Activated naive CD4-positive, alpha-beta T cell treated with anti-CD3 and anti-CD28 coated beads, Interleukin-2, amount 50 U/mL, for 72 hours (primary cell): ENCODE measurements at regions not wholly inside any gene's neighbourhood (a gene's known extent, or its start where the extent isn't known, plus 50 kb on each side); places are given as distances from the start of the nearest gene placed in this dataset.

Experiments
- ATAC-seq, 2 donors: fragments of 150-1000 bp; cut with Tn5 transposase; 2 replicates each; pipeline ENCODE4 v1.10.0; 2021; ENCODE audit warnings: mild to moderate bottlenecking in 2 of 2, moderate library complexity in 2 of 2
- DNase-seq, 2 donors: peaks; one replicate each; pipeline ENCODE4 v3.0.0; 2021 to 2022; ENCODE audit warnings: low spot score in 2 of 2
- H3K27ac Mint-ChIP-seq, 2 donors: one replicate each; pipeline ENCODE4 v1.8.0; 2022; ENCODE audit warnings: mild to moderate bottlenecking in 2 of 2, mixed read lengths in 2 of 2
- H3K36me3 Mint-ChIP-seq, 2 donors: one replicate each; pipeline ENCODE4 v1.8.0; 2022; ENCODE audit warnings: mixed read lengths in 2 of 2
- H3K9me3 Mint-ChIP-seq, 2 donors: one replicate each; pipeline ENCODE4 v1.8.0; 2022; ENCODE audit warnings: mixed read lengths in 2 of 2

DNA sequence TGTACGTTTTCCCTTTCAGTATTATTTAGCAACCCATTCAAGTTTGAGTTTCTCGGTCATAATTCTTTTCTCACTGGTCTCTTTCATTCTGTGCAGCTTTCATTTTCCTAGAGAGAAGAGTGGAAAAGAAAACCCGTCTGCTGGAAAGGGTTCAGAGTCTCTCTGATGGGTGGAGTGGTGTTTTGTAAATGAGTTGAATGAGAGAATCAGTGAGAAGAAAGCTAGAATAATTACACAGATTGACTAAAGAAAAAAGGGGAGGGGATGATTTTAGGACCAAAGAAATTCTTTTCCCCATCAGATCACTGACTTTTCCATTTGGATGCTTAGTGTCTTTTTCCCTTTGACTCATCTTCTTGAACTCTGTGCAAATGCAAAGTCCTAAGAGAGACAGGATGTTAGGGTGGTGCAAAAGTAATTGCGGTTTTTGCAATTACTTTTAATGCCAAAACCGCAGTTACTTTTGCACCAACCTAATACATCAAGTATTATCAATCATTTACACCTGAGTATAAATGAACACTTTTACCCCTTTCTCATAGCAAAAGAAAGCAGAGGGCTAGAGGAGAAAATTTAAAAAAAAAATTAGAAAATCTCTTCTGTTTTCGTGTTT, 242.1 kb upstream of the SP4 start:
- H3K27ac Mint-ChIP-seq = no peak overlapping the region
- DNase-seq (no peak), ATAC-seq (no peak)
- peaks cover 6 to 9% of the 10 kb centered on the region in 2 donors for H3K36me3 Mint-ChIP-seq
- peaks cover 6 to 7% of the 10 kb centered on the region in 2 donors for H3K9me3 Mint-ChIP-seq

DNA sequence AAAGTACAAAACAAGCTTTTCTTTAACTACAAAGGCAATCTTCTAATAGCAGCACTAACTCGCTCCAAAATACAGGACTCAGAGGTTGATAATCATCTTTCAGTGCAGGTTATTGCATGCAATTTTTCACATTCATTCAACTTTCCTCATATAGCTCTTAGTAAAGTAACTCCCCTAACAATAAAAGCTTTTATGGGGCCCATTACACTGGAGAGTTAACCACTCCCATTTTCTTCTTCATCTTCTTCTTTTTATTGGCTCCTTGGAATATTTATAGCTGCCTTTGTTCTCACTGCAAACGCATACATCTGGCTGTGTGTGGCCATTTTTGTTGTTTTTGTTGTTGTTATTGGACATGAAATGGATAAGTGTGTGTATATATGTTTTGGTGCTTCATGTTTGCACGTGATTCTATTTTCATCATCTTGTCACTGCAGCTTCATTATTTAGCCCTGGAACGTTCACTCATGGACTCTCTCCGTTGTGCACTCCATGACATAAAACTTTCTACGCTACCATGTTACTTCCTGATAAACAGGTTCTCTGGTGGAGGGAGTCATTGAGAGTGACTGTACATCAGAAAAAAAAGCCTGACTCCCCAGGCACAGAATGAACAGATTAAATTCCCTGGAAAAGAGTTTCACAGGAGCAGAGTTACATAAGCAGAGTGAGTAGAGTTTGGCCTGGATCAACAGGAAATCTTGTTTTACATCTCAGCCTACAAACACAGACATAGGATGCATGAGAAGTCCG, 236.4 kb upstream of the SP4 start:
- Mint-ChIP-seq H3K9me3 (no peaks in the 10 kb centered on the region), H3K27ac (no peak overlapping the region), H3K36me3 (no peaks in the 10 kb centered on the region)
- DNase-seq (no peak), ATAC-seq (no peak)

DNA sequence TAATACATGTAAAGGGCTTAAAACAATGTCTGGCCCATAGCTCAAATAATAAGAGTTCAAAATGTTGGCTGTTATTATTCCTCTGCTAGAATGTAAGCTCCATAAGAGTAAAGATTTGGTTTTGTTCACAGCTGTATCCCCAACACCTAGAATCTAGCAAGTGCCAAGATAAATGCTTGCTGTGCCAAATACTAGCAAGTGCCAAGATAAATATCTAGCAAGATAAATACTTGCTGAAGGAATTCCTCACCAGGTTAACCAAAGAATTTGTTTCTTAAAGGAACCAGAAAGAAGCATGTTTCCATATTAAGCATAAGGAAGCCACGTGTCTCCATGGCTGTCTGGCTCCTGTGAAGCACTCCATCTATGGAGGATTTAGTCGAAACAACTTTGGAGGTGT, 235.2 kb upstream of the SP4 start:
- H3K27ac Mint-ChIP-seq = no peak overlapping the region
- H3K36me3 Mint-ChIP-seq = no peaks in the 10 kb centered on the region
- no peak for ATAC-seq
- H3K9me3 Mint-ChIP-seq = no peaks in the 10 kb centered on the region
- DNase-seq = no peak

DNA sequence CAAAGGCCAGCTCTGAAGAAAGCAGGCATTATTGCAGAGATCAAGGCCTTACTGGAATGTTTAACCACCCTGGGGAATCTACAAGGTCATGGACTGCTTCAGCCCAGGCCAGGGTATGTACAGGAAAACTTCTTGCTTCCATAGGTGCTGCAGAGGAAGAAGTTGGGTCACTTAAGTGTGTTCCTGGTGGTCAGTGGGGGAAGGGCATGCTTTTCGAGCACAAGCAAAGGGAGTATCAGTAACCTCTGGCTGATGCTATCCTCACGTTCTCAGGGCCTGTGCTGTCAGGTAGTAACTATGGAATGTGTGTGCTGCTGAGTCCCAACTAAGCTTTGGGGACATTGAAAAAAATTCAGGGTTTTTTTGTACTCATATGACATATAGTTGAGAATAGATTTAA, 234.0 kb upstream of the SP4 start:
- H3K27ac Mint-ChIP-seq = no peak overlapping the region
- H3K9me3 Mint-ChIP-seq = no peaks in the 10 kb centered on the region
- ATAC-seq = no peak
- no peak for DNase-seq
- H3K36me3 Mint-ChIP-seq = no peaks in the 10 kb centered on the region

DNA sequence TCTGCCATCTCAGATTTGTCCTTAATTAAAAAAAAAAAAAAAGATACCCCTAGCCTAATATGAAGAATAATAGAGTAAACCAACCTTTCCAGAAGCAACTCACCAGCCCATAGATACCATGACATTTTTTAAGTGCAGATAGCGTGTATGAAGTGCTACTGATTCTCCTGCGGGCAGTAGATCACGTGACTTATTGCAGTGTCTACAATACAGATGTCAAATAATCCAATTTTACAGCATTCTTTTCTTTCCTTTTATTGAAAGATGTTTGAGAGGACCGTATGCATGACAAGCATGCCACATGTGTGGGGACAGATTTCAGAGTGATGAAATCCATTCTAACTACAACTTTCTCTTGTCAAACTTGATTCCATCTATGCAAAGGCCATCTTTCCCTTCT, 232.9 kb upstream of the SP4 start:
- ATAC-seq (no peak), DNase-seq (no peak)
- Mint-ChIP-seq H3K36me3 (no peaks in the 10 kb centered on the region), H3K27ac (no peak overlapping the region), H3K9me3 (no peaks in the 10 kb centered on the region)

DNA sequence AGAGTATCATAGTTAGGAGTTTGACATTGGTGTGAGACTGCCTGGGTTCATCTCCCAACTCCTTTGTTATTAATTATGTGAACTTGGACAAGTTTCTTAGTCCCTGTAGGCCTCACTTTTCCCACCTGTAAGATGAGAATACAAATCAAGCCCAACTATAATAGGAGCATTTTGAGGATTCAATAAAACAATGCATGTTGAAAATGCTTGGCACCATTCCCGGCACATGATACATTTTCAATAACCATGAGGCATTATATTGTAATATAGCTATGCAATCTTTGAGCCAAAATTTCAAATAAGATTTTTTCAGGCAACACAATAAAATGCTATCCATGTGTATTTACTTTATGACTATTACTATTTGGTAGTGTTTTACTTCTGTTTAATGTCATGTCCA, 229.0 kb upstream of the SP4 start:
- Mint-ChIP-seq H3K9me3 (no peaks in the 10 kb centered on the region), H3K27ac (no peak overlapping the region), H3K36me3 (no peaks in the 10 kb centered on the region)
- DNase-seq (no peak), ATAC-seq (no peak)

DNA sequence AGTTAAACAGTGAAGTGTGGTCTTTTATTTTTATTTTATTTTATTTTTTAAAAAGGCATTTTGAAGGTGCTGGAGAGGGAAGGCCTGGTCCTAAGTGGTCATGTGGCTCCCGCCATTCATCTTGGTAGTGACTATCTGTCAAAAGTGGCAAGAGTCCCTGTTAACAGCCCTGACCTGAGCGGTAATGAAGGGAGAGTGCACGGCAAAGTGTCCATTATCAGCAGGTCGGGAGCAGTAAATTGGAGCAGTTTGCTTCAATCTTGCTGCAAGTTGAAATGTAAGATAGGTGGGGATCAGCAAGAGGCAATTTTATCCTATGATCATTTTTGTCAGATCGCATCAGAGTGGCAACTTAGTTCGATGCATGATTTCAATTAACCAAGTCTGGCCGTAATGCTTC, 227.4 kb upstream of the SP4 start:
- Mint-ChIP-seq H3K27ac (no peak overlapping the region), H3K9me3 (no peaks in the 10 kb centered on the region), H3K36me3 (no peaks in the 10 kb centered on the region)
- no peak for DNase-seq
- ATAC-seq = no peak

DNA sequence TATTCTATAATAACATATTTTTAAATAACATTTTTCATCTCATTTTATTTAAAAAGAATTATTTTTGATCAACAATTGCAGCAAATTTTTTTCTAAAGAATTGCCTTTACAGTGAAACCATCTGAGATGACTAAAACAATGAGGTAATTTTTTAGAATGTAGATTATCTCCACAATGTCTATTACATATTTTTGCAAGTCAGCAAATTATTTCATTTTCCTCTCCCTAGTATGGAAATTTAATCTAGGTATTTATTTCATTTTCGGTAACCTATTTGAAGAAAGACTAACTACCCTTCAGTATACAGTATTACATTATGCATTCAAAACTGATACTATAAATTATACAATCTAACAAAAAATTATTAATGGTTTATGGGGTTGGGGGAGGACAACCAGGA, 213.2 kb upstream of the SP4 start:
- DNase-seq = no peak
- Mint-ChIP-seq H3K27ac (no peak overlapping the region), H3K36me3 (no peaks in the 10 kb centered on the region), H3K9me3 (no peaks in the 10 kb centered on the region)
- no peak for ATAC-seq

DNA sequence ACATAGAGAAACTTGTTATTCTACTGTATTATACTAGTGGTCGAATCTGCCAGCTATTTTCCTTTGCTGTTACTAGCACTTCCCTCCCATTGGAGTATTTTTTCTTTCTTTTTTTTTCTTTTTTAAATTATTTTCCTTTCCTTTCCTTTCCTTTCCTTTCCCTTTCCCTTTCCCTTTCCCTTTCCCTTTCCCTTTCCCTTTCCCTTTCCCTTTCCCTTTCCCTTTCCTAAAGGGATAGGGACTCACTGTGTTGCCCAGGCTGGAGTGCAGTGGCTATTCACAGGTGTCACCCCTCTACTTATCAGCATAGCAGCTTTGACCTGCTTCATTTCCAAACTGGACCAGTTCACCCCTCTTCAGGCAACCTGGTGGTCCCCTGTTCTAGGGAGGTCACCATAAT, 212.6 kb upstream of the SP4 start:
- H3K27ac Mint-ChIP-seq = no peak overlapping the region
- H3K9me3 Mint-ChIP-seq = no peaks in the 10 kb centered on the region
- ATAC-seq (no peak), DNase-seq (no peak)
- no peaks in the 10 kb centered on the region for H3K36me3 Mint-ChIP-seq

DNA sequence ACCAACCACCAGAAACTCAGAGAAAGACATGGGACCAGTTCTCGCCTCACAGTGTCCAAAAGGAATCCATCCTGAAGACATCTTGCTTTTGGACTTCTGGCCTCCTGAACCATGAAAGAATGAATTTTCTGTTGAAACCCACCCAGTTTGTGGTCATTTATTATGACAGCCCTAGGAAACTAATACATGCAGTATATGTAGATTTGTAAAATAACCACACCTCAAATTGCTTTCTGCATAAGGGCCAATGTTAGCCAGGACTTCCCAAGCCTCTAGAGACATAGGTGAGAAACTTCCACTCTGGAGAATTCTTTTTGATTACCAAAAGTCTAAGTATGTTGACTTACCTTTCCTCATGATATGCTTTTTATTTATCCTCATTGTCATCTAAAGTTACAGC, 210.5 kb upstream of the SP4 start:
- Mint-ChIP-seq H3K9me3 (no peaks in the 10 kb centered on the region), H3K27ac (no peak overlapping the region), H3K36me3 (no peaks in the 10 kb centered on the region)
- ATAC-seq (no peak), DNase-seq (no peak)

DNA sequence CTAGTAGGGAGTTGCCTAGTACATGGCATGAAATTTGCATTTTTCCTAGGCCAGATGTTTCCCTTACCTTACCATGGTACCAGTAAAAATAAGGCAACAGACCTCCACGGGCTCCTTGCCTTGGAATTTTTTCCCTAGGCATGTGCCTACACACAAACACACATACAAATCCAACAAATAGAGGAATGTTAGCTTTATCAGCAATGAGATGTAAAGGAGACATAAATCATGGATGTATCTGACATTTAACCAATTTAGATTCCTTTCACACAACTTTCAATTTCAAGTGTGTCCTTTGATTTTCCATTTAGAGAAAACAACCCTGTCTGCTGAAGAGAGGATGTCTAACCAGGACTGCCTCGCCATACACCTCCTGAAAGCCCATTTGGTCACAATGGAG, 209.7 kb upstream of the SP4 start:
- DNase-seq = no peak
- no peak for ATAC-seq
- no peaks in the 10 kb centered on the region for H3K9me3 Mint-ChIP-seq
- H3K27ac Mint-ChIP-seq = no peak overlapping the region
- no peaks in the 10 kb centered on the region for H3K36me3 Mint-ChIP-seq

DNA sequence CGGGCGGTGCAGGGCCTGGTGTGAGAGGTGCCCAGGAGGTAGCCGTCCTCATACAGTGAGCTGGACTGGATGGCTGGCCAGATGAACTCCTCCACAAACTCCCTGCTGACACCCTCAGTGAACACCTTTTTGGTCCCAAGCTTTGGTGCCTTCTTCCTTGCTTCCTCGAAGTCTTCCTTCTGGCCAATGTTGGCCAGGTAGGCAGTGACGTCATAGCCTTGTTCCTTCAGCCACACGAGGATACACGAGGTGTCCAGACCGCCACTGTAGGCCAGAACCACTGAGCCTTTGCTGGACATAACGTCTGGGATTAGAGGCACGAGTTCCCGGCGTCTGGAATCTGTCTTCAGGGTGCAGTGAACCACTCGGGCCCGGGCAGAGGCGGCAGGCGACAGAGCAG, 206.8 kb upstream of the SP4 start:
- DNase-seq (no peak), ATAC-seq (no peak)
- H3K36me3 Mint-ChIP-seq = no peaks in the 10 kb centered on the region
- H3K9me3 Mint-ChIP-seq = no peaks in the 10 kb centered on the region
- H3K27ac Mint-ChIP-seq = no peak overlapping the region

DNA sequence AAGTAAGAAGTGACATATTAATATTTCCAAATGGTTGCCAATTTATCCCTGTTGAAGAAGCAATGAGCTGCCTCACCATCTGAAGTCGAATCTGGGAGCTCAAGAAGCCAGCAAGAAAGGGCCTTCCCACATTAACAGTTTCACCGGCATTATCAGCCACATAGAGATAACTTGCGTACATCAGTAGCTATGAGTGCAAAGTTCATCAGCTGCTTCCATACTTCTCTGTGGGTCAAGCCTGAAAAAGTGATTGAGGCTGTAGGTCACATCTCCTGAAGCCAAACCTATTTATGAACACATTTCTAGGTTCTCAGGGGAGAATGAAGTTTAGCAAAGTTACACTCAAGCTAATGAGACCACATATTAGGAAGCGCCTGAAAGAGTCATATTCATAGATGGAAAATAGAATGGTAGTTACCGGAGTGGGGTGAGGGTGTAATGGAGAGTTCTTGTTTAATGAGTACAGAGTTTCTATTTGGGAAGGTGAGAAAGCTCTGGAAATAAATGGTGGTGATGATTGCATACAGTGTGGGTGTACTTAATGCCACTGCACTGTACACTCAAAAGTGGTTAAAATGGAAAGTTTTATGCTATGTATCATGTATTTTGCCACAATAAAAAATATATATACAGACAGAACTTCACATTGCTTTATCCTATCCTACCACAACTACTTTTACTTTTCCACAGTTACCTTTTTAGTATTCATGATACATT, 189.3 kb upstream of the SP4 start:
- ATAC-seq = peak in 1 of 2 donors; percentile 20
- Mint-ChIP-seq H3K9me3 (peaks cover 0 to 6% of the 10 kb centered on the region in 2 donors), H3K27ac (no peak overlapping the region), H3K36me3 (no peaks in the 10 kb centered on the region)
- no peak for DNase-seq

DNA sequence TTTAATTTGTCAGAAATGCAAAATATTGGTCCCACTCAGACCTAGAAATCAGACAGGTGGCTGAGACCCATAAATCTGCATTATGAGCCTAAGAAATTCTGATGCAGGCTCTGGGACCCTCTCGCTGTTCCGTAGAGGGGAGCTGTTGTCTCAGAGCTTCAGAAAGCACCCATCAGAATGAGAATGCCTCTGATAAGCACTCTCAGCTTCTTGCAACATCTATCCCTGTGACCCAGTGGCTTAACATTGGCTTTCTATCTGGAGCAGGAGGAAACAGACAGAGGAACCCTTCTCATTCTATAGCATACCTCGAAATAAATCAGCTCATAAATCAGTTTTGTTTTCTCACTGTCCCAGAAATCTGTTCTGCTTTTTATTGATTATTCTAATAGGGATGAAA, 184.6 kb upstream of the SP4 start:
- ATAC-seq = no peak
- DNase-seq = no peak
- H3K9me3 Mint-ChIP-seq = no peaks in the 10 kb centered on the region
- H3K27ac Mint-ChIP-seq = no peak overlapping the region
- H3K36me3 Mint-ChIP-seq = no peaks in the 10 kb centered on the region

DNA sequence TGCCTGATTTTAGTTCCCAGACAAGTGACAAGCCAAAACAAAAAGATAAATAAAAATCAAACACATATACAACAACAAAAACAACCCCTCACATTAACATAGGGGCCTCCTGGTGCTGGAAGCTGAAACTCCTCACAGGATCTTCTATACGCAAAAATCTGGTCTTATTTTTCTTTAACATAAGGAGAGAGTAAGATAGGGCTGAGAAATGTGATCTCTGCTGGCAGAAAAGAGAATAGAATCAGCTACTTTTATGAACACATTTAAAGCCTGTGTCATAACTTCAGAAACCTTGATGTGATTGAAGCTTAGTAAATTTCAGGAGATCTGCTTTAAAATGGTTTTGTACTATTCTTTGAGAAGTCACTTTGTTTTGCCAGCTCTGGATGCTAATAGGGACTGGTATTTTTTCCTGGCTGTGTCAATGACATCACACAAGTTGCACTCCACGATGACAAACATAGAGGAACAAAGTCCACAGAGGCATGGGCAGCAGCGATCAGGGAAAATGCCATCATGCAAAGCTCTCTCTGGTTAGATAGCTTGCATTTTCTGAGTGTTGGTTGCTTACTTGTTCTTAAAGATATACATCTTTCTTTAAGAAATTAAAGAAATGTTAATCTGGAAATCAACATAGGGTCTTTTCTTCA, 176.6 kb upstream of the SP4 start:
- Mint-ChIP-seq H3K9me3 (no peaks in the 10 kb centered on the region), H3K36me3 (no peaks in the 10 kb centered on the region), H3K27ac (no peak overlapping the region)
- no peak for DNase-seq
- ATAC-seq = no peak

DNA sequence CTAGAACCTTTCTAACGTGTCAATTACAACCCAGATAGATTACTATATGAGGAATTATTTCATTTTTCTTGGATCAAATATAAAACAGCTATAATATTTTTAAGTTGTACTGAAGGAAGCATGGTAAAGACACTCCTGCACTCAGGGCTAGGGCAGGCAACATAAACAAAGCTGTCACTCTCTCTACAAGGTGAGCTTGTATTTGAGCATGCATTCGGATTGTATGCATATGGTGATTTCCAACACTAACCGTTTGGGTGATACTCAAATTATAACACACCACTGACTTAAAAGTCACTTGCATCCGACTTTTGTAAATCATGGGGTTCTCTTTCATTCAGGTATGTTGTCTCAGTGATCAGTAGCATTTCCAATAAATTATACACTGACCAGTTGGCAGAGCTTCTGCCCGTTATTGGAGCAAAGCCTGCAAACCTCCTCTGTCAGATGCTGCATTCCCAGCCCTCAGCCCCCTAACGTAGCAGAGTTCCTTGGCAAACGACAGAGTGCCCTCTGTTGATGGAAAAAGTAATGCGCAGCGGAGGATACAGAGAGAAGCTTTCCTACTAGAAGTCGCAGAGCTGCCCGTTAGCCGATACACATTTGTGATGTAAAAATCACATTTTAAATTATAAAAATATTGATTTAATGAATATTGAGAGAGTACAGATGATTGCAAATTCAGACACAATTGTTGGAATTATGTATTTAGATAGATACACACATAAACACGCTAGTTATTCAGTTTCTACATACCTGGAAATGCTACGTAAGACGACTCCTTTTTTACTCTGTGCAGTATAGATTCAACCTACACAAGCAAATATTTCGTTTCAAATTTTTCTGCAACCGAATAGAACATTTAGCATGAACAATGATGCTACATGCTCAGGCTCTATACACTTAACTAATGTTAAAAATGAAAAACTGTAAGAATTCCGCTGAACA, 173.9 kb upstream of the SP4 start:
- peak in 1 of 2 donors; percentile 5 for DNase-seq
- no peaks in the 10 kb centered on the region for H3K9me3 Mint-ChIP-seq
- ATAC-seq = peak; percentile 34 to 53
- no peak overlapping the region for H3K27ac Mint-ChIP-seq
- no peaks in the 10 kb centered on the region for H3K36me3 Mint-ChIP-seq
